Adrenal gland (tissue), 7 donors: ENCODE measurements at regions not wholly inside any gene's neighbourhood (a gene's known extent, or its start where the extent isn't known, plus 50 kb on each side); places are given as distances from the start of the nearest gene placed in this dataset.

ENCODE experiments used
- DNase-seq, 7 donors: peaks; one replicate each; pipeline ENCODE4 v3.0.0-alpha.2; 2019 to 2020
- H3K27ac ChIP-seq, 5 donors: fragments of 200-600 bp; sonication (generic) in 4 of 5; 1 replicate in 3 of 5; 2 replicates in 2 of 5; pipeline versions ENCODE4 v1.5.1 to v1.8.0; 2016 to 2020; ENCODE audit warnings: mild to moderate bottlenecking in 1 of 5
- H3K27me3 ChIP-seq: fragments of 200-600 bp; 2 replicates; pipeline ENCODE4 v1.8.0; 2021
- H3K36me3 ChIP-seq, 2 donors: fragments of 200-600 bp; replicated peaks in 1 of 2; 1 replicate in 1 of 2; 2 replicates in 1 of 2; pipeline versions ENCODE4 v1.5.1 to v1.8.0; 2018 to 2022
- H3K4me1 ChIP-seq, 2 donors: fragments of 200-600 bp; replicated peaks in 1 of 2; 1 replicate in 1 of 2; 2 replicates in 1 of 2; pipeline versions ENCODE4 v1.5.1 to v1.8.0; 2018 to 2021
- H3K4me3 ChIP-seq, 4 donors: fragments of 200-600 bp; sonication (generic) in 3 of 4; one replicate each; pipeline ENCODE4 v1.5.1; 2016 to 2018
- H3K9me3 ChIP-seq, 3 donors: fragments of 200-600 bp; sonication (generic) in 1 of 3; replicated peaks in 1 of 3; 1 replicate in 2 of 3; 2 replicates in 1 of 3; pipeline versions ENCODE4 v1.5.1 to v1.8.0; 2016 to 2021
- POLR2A ChIP-seq, 2 donors: fragments of 450-650 bp; IDR thresholded peaks; one replicate each; pipeline ENCODE4 v1.6.1; 2017; ENCODE audit warnings: antibody characterized with exemption in 2 of 2, mild to moderate bottlenecking in 2 of 2, moderate library complexity in 1 of 2
- intact Hi-C, 2 donors: fragments of 100-400 bp; cut with DNase I; formaldehyde crosslinking; loops; one replicate each; pipeline versions ENCODE4 v1.14.1 to v1.15.0; 2022 to 2023
- donor health status: DM: yes; HTN: yes; CAD: no.
- donor health status: DM: no; HTN: no; CAD: no.
- donor health status: DM: no; HTN: no; CAD: no.

DNA sequence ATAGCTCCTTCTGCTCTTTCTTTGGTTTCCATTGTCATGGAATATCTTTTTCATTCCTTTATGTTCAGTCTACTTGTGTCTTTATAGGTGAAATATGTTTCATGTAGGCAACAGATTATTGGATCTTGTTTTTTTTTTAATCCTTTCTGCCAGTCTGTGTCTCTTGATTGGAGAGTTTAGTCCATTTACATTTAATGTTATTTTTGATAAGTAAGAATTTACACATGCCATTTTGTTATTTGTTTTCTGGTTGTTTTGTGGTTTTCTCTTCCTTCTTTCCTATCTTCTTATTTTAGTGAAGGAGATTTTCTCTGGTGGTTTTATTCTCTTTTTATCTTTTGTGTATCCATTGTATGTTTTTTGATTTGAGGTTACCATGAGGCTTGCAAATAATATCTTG lies 52.5 kb upstream of the TAS2R16 start:
- DNase-seq = no peak
- TF ChIP-seq POLR2A (IDR thresholded peaks at IDR 0.05) = no peak
- Histone ChIP-seq H3K4me3 (no peak overlapping the region), H3K4me1 (no peaks in the 10 kb centered on the region), H3K9me3 (peaks cover 0 to 7% (median 0%) of the 10 kb centered on the region in 3 donors), H3K36me3 (no peaks in the 10 kb centered on the region), H3K27me3 (no peaks in the 10 kb centered on the region), H3K27ac (no peak overlapping the region)
- intact Hi-C loops = no loop called here
